Stomach (tissue), 4 donors: ENCODE measurements at regions not wholly inside any gene's neighbourhood (a gene's known extent, or its start where the extent isn't known, plus 50 kb on each side); places are given as distances from the start of the nearest gene placed in this dataset.

Experiments used
- EP300 ChIP-seq: sonication (generic); formaldehyde crosslinking; IDR thresholded peaks from one replicate; pipeline ENCODE4 v1.6.1; 2017; ENCODE audit warnings: antibody characterized with exemption
- POLR2A ChIP-seq, 4 donors: fragments of 450-650 bp; IDR thresholded peaks; one replicate each; pipeline ENCODE4 v1.6.1; 2016; ENCODE audit warnings: antibody characterized with exemption in 4 of 4, control low read depth in 2 of 4, mild to moderate bottlenecking in 1 of 4, moderate library complexity in 1 of 4
- TF ChIP-seq, protein P1 (sequence below), 7 experiments: fragments of 450-650 bp in 4 of 7; fragments of 200-600 bp in 3 of 7; sonication (generic) in 3 of 7; IDR thresholded peaks; one replicate each; pipeline ENCODE4 v1.5.1; 2016 to 2019; ENCODE audit warnings: antibody characterized with exemption in 7 of 7, control low read depth in 2 of 7, mild to moderate bottlenecking in 1 of 7

DNA sequence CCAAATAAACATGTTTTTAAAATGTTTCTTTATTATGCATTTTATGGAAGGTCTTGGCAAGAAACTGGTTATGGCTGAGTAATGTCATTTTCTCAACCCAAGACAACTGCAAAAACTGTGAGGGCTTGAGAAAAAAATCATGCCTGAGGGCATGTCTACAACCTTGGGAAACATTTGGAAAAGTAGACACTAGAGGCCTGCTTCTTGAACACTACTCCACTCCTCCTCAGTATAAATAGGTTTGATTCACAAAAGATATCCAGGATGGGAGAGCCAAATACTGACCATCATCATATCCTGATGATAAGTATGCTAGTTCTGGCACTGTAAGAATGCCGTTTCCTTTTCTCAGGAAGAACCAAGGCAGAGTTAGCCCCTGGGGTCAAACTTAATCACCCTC is 71.1 kb downstream of the OSR1 start:
- TF ChIP-seq, protein P1, sequence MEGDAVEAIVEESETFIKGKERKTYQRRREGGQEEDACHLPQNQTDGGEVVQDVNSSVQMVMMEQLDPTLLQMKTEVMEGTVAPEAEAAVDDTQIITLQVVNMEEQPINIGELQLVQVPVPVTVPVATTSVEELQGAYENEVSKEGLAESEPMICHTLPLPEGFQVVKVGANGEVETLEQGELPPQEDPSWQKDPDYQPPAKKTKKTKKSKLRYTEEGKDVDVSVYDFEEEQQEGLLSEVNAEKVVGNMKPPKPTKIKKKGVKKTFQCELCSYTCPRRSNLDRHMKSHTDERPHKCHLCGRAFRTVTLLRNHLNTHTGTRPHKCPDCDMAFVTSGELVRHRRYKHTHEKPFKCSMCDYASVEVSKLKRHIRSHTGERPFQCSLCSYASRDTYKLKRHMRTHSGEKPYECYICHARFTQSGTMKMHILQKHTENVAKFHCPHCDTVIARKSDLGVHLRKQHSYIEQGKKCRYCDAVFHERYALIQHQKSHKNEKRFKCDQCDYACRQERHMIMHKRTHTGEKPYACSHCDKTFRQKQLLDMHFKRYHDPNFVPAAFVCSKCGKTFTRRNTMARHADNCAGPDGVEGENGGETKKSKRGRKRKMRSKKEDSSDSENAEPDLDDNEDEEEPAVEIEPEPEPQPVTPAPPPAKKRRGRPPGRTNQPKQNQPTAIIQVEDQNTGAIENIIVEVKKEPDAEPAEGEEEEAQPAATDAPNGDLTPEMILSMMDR (IDR thresholded peaks at IDR 0.05) = no peak
- TF ChIP-seq EP300 (no peak), POLR2A (IDR thresholded peaks at IDR 0.05) (no peak)
